HG03025 (cell line): ENCODE measurements at regions not wholly inside any gene's neighbourhood (a gene's known extent, or its start where the extent isn't known, plus 50 kb on each side); places are given as distances from the start of the nearest gene placed in this dataset.
"Not testable (repeated sequence)": the region's sequence is repeated elsewhere in the genome, so short reads cannot be mapped to it uniquely, and the experiment has no call there.

Experiments
- ATAC-seq: cut with Tn5 transposase; IDR thresholded peaks from one replicate; pipeline ENCODE4 v1.9.1; 2021; ENCODE audit warnings: mild to moderate bottlenecking, moderate library complexity; ENCODE audit not compliant: unreplicated experiment, low FRiP score

DNA sequence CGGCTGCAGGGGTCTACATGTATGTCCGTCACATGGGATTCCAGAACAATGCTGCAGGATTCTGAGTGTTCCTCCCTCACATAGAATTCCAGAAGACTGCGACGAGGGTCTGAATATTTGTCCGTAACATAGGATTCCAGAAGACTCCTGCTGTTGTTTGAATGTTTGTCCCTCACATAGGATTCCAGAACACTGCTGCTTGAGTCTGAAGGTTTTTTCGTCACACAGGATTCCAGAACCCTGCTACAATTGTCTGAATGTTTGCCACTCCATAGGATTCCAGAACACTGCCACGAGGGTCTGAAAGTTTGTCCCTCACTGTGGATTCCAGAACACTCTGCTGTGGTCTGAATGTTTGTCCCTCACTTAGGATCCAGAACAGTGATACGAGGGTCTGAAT lies 217.5 kb downstream of the FOXD4L6 start:
- not testable (repeated sequence) for ATAC-seq

DNA sequence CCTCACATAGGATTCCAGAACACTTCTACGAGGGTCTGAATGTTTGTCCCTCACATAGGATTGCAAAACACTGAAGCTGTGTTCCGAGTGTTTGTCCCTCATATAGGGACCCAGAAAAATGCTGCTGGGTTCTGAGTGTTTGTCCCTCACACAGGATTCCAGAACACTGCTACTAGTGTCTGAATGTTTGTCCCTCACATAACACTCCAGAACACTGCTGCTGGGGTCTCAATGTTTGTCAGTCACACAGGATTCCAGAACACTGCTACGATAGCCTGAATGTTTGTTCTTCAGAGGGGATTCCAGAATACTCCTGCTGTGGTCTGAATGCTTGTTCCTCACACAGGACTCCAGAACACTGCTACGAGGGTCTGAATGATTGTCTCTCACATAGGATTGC lies 218.7 kb downstream of the FOXD4L6 start:
- ATAC-seq = no peak

DNA sequence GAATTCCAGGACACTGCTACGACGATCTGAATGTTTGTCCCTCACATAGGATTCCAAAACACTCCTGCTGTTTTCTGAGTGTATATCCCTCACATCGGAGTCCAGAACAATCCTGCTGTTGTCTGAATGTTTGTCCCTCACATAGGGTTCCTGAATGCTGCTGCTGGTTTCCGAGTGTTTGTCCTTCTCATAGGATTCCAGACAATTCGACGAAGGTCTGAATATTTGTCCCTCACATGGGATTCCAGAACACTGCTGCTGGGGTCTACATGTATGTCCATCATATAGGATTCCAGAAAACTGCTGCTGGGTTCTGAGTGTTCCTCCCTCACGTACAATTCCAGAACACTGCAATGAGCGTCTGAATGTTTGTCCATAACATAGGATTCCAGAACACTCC lies 219.4 kb downstream of the FOXD4L6 start:
- ATAC-seq = not testable (repeated sequence)

DNA sequence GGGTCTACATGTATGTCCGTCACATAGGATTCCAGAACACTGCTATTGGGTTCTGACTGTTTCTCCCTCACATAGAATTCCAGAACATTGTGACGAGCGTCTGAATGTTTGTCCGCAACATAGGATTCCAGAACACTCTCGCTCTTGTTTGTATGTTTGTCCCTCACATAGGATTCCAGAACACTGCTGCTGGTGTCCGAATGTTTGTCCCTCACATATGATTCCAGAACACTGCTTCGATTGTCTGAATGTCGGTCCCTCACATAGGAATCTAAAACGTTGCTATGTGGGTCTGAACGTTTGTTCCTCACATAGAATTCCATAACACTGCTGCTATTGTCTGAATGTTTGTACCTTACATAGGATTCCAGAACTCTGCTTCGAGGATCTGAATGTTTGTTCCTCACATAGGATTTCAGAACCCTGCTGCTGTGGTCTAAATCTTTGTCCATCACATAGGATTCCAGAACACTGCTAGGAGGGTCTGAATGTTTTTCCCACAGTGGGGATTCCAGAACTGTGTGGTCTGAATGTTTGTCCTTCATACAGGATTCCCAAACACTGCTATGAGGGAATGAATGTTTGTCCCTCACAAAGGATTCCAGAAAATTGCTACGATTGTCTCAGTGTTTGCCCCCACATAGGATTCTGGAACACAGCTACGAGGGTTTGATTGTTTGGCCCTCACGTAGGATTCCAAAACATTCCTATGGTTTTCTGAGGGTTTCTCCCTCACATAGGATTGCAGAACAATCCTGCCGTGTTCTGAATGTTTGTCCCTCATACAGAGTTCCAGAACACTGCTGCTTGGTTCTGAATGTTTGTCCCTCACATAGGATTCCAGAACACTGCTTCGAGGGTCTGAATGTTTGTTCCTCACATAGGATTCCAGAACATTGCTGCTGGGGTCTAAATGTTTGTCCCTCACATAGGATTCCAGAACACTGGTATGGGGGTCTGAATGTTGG lies 220.5 kb downstream of the FOXD4L6 start:
- no peak for ATAC-seq

DNA sequence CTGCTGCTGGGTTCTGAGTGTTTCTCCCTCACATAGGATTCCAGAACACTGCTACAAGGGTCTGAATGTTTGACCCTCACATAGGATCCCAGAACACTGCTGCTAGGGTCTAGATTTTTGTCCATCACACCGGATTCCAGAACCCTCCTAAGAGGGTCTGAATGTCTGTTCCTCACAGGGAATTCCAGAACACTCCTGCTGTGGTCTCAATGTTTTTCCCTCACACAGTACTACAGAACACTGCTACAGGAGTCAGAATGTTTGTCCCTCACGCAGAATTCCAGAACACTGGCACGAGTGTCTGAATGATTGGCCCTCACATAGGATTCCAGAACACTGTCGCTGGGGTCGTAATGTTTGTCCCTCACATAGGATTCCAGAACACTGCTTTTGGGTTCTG lies 221.6 kb downstream of the FOXD4L6 start:
- not testable (repeated sequence) for ATAC-seq

DNA sequence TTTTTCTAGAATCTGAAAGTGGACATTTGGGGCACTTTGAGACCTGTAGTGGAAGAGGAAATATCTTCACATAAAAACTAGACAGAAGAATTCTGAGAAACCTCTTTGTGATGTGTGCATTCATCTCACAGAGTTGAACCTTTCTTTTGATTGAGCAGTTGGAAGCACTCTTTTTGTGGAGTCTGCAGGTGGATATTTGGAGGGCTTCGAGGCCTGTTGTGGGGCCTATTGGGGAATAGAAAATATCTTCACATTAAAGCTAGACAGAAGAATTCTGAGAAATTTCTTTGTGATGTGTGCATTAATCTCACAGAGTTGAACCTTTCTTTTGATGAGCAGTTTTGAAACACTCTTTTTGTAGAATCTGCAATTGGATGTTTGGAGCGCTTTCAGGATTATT lies 236.2 kb downstream of the FOXD4L6 start:
- not testable (repeated sequence) for ATAC-seq

DNA sequence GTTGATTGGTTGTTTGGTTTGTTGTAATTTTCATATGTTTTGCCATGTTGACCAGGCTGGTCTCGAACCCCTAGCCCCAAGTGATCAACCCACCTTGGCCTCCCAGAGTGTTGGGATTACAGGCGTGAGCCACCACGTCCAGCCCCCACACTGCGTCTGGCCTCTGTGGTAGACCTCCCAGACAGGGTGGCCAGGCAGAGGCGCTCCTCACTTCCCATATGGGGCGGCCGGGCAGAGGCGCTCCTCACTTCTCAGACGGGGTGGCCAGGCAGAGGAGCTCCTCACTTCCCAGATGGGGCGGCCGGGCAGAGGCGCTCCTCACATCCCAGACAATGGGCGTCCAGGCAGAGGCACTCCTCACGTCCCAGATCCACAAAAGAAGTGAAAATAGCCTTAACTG lies 242.6 kb downstream of the FOXD4L6 start:
- not testable (repeated sequence) for ATAC-seq

DNA sequence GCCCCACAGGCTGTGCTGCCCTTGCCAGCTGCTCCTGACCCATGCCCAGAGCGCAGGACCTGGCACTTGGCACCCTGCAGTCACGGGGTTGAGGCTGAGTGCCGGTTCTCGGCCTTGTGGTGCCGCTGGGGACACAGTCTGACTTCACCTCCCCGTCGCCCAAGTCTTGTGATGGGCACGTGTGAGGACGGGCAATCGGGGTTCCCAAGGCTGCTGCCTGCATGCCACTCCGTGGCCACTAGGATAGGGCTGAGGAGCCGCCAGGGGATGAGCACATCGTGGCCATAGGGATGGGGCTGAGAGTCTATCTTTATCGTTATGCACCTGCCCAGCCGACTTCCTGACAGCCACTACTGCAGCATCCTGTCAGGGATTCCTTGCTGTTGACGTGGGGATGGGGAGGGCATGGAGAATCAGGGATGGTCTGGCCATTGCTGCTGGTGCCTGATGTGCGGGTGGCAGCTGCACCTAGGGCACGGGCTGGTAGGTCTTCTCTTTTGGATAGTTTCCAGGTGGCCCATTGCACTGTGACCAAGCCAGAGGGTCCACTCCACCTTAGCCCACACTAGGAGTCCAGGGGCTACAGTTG lies 243.5 kb downstream of the FOXD4L6 start:
- ATAC-seq = not testable (repeated sequence)

DNA sequence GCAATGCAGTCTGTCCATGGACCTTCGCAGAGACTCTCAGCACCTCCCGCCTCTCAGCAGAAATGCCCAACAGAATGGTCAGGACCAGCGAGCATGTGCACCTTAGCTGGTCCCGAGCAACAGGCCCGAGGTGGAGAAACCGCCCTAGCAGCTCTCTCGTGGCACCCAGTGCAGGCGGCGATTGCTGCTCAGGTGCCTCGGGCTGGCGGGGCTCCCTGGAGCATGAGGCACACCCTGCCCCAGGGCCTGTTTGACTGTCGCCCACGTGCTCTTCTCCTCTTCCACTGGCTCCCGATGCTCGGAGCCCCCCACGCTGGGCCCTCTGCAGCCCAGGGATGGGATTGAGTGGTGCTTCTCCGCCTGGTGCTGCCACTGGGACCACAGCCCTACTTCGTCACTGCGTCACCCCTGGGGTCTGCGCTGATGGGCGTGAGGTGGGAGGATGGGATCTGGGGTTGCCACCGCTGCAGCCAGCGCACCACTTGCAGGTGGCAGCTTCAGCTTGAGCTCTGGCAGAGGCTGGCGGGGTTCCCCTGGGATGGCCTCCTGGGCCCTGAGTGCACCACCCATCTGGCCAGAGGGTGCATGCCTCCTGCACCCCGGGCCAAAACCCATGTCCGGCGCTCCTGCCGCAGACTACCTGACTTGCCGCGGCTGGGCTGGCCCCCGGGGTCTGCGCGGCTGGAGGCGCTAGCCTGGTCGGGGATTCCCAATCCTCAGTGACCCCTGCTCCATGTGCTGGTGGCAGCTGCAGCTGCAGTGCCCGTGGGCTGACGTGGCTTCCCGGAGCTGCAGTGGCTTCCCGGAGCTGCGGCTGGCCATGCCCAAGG lies 244.2 kb downstream of the FOXD4L6 start:
- no peak for ATAC-seq

DNA sequence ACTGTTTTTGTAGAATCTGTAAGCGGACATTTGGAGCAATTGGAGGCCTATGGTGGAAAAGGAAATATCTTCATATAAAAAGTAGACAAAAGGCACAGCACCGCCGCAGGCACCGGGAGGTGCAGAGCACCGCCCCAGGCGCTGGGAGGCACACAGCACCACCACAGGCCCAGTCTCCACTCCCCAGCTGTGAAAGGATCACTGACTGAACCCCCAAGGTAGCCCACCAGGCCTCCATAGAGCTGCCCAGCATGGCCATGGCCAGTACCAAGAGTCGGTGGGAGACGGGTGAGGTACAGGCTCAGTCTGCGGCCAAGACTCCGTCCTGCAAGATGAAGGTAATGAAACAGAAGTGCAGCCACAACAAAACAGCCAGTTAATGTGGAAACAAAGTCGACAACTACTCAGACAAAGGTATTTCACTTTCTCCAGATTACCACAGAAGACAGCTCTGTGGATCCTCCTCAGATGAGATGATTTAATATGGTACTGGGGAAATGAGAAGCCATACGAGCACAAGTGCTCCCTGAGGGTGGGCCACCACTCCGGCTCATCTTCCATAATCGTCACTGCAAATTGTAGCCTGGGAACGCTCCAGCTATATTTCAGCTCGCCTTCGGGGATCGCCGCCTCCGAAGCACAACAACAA lies 244.9 kb downstream of the FOXD4L6 start:
- ATAC-seq = not testable (repeated sequence)

DNA sequence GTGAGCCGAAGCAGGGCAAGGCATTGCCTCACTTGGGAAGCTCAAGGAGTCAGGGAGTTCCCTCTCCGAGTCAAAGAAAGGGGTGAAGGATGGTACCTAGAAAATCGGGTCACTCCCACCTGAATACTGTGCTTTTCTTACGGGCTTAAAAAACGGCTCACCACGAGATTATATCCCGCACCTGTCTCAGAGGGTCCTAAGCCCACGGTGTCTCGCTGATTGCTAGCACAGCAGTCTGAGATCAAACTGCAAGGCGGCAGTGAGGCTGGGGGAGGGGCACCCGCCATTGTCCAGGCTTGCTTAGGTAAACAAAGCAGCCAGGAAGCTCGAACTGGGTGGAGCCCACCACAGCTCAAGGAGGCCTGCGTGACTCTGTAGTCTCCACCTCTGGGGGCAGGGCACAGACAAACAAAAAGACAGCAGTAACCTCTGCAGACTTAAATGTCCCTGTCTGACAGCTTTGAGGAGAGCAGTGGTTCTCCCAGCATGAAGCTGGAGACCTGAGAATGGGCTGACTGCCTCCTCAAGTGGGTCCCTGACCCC lies 254.7 kb downstream of the FOXD4L6 start:
- ATAC-seq = not testable (repeated sequence)

DNA sequence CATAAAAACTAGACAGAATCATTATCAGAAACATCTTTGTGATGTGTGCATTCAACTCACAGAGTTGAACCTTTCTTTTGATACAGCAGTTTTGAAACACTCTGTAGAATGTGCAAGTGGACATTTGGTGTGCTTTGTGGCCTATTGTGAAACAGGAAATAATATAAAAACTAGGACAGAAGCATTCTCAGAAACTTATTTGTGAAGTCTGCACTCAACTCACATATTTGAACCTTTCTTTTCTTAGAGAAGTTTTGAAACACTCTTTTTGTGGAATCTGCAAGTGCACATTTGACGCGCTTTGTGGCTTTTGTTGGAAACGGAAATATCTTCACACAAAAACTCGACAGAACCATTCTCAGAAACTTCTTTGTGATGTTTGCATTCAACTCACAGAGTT lies 260.0 kb downstream of the FOXD4L6 start:
- not testable (repeated sequence) for ATAC-seq
